HepG2 (cell line): ENCODE measurements at regions not wholly inside any gene's neighbourhood (a gene's known extent, or its start where the extent isn't known, plus 50 kb on each side); places are given as distances from the start of the nearest gene placed in this dataset.

Experiments used
- ATAC-seq: fragments of 200-7000 bp; cut with Tn5 transposase; 3 replicates; pipeline ENCODE4 v1.9.1; 2020; ENCODE audit warnings: mild to moderate bottlenecking, moderate library complexity
- BruUV-seq: library from RNA; stranded (reverse); fragments of 400-500 nt; replicated peaks from 2 replicates; lab custom pipeline; 2021; lab: Mats Ljungman, UMichigan
- CTCF ChIA-PET: fragments of 300-600 bp; formaldehyde crosslinking; extraction: SDS; loops from one replicate; lab custom pipeline; 2021; ENCODE audit warnings: low total read pairs, inconsistent platforms, low intra/inter-chr PET ratio; lab: Yijun Ruan, JAX
- POLR2A ChIA-PET: fragments of 350-600 bp; sonication (Branson Sonifier 250); formaldehyde crosslinking; loops from one replicate; lab custom pipeline; 2020; ENCODE audit warnings: antibody characterized with exemption, inconsistent platforms; lab: Yijun Ruan, JAX
- DNase-seq: peaks from one replicate; pipeline ENCODE4 v3.0.0-alpha.2; 2015; ENCODE audit warnings: low spot score
- FAIRE-seq: peaks from 3 replicates; lab custom pipeline; 2011; peaks lifted over from hg19 to GRCh38; lab: Jason Lieb, UNC
- H2AFZ ChIP-seq: one replicate; pipeline ENCODE4 v1.6.1; 2011; ENCODE audit warnings: low read length, inconsistent platforms
- H3K27ac ChIP-seq: fragments of 300-600 bp; 3 replicates; pipeline ENCODE4 v1.8.0; 2011; ENCODE audit warnings: mixed run types, mild to moderate bottlenecking, mixed read lengths, low read length, inconsistent platforms; ENCODE audit not compliant: insufficient read depth; ENCODE audit errors: extremely low read length
- H3K27me3 ChIP-seq, 2 experiments: fragments of 200-600 bp in 1 of 2; 2 replicates in 1 of 2; 3 replicates in 1 of 2; pipeline versions ENCODE4 v1.6.0 to v1.8.0; 2011; ENCODE audit warnings: low read length in 2 of 2, mild to moderate bottlenecking in 2 of 2, moderate library complexity in 2 of 2, inconsistent platforms in 1 of 2; ENCODE audit not compliant: insufficient read depth in 2 of 2, control insufficient read depth in 1 of 2
- H3K36me3 ChIP-seq, 2 experiments: fragments of 200-600 bp in 1 of 2; replicated peaks in 1 of 2; 2 replicates in 1 of 2; 3 replicates in 1 of 2; pipeline versions ENCODE4 v1.5.1 to v1.8.0; 2011; ENCODE audit warnings: low read length in 2 of 2, inconsistent platforms in 1 of 2; ENCODE audit not compliant: insufficient read depth in 2 of 2, control insufficient read depth in 1 of 2
- H3K4me1 ChIP-seq: 2 replicates; pipeline ENCODE4 v1.5.1; 2012; ENCODE audit warnings: low read length, inconsistent platforms; ENCODE audit not compliant: insufficient read depth
- H3K4me2 ChIP-seq: 2 replicates; pipeline ENCODE4 v1.6.0; 2011; ENCODE audit warnings: low read depth, low read length, inconsistent platforms
- H3K4me3 ChIP-seq, 3 experiments: fragments of 200-600 bp in 1 of 3; sonication (generic), shearing (Covaris generic) in 1 of 3; replicated peaks in 1 of 3; 2 replicates each; pipeline ENCODE4 v1.5.1; 2011 to 2016; ENCODE audit warnings: low read length in 3 of 3, inconsistent platforms in 2 of 3, low read depth in 2 of 3, mild to moderate bottlenecking in 2 of 3, control low read depth in 1 of 3, mixed read lengths in 1 of 3; ENCODE audit not compliant: insufficient read depth in 1 of 3
- H3K79me2 ChIP-seq: one replicate; pipeline ENCODE4 v1.6.1; 2011; ENCODE audit warnings: low read length, inconsistent platforms; ENCODE audit not compliant: insufficient read depth
- H3K9ac ChIP-seq: 2 replicates; pipeline ENCODE4 v1.6.0; 2011; ENCODE audit warnings: mild to moderate bottlenecking, low read depth, low read length, inconsistent platforms; ENCODE audit not compliant: insufficient read depth
- H3K9me3 ChIP-seq: 2 replicates; pipeline ENCODE4 v1.5.1; 2012; ENCODE audit warnings: mild to moderate bottlenecking, low read length
- H4K20me1 ChIP-seq: 2 replicates; pipeline ENCODE4 v1.6.0; 2011; ENCODE audit warnings: inconsistent platforms, mild to moderate bottlenecking, low read length, moderate library complexity; ENCODE audit not compliant: insufficient read depth
- GABPB1 ChIP-seq: IDR thresholded peaks from 2 replicates; pipeline ENCODE4 v1.6.1; 2016; ENCODE audit warnings: mild to moderate bottlenecking, missing genetic modification reagents, moderate library complexity, missing compliant biosample characterization
- IRF9 ChIP-seq: sonication (generic); formaldehyde crosslinking; IDR thresholded peaks from 2 replicates; pipeline ENCODE4 v1.8.0; 2022; ENCODE audit warnings: missing genetic modification reagents, mild to moderate bottlenecking, borderline replicate concordance
- JARID2 ChIP-seq: sonication (generic); formaldehyde crosslinking; IDR thresholded peaks from 2 replicates; pipeline ENCODE4 v1.8.1; 2023; ENCODE audit warnings: missing genetic modification reagents, inconsistent platforms; ENCODE audit not compliant: insufficient replicate concordance
- KDM2A ChIP-seq: sonication (generic); formaldehyde crosslinking; IDR thresholded peaks from 2 replicates; pipeline ENCODE4 v1.4.0; 2020; ENCODE audit warnings: low read depth, missing genetic modification reagents, borderline replicate concordance
- MAX ChIP-seq: IDR thresholded peaks from 2 replicates; pipeline ENCODE4 v1.6.1; 2012; ENCODE audit warnings: inconsistent platforms
- MLLT10 ChIP-seq: sonication (generic); formaldehyde crosslinking; IDR thresholded peaks from 2 replicates; pipeline ENCODE4 v1.4.0; 2020; ENCODE audit warnings: missing genetic modification reagents
- NAIF1 ChIP-seq: sonication (generic); formaldehyde crosslinking; IDR thresholded peaks from 2 replicates; pipeline ENCODE4 v1.5.0; 2020; ENCODE audit warnings: mild to moderate bottlenecking, missing genetic modification reagents, borderline replicate concordance
- SAP130 ChIP-seq: IDR thresholded peaks from 2 replicates; pipeline ENCODE4 v1.6.1; 2016; ENCODE audit warnings: low read depth
- SKI ChIP-seq: fragments of 450-650 bp; IDR thresholded peaks from one replicate; pipeline ENCODE4 v1.6.1; 2018; ENCODE audit warnings: mild to moderate bottlenecking; ENCODE audit not compliant: partially characterized antibody
- SNAI1 ChIP-seq: sonication (generic); formaldehyde crosslinking; IDR thresholded peaks from 2 replicates; pipeline ENCODE4 v1.5.0; 2020; ENCODE audit warnings: mild to moderate bottlenecking, missing genetic modification reagents, borderline replicate concordance
- ZBTB33 ChIP-seq: sonication (generic); formaldehyde crosslinking; IDR thresholded peaks from 2 replicates; pipeline ENCODE4 v1.4.0; 2020; ENCODE audit warnings: missing genetic modification reagents
- ZBTB43 ChIP-seq: sonication (generic); formaldehyde crosslinking; conservative IDR thresholded peaks from 2 replicates; pipeline ENCODE4 v1.4.0; 2020; ENCODE audit warnings: missing genetic modification reagents
- ZNF207 ChIP-seq: fragments of 450-650 bp; IDR thresholded peaks from 2 replicates; pipeline ENCODE4 v1.6.1; 2016; ENCODE audit warnings: antibody characterized with exemption, borderline replicate concordance
- ZNF333 ChIP-seq: sonication (generic); formaldehyde crosslinking; IDR thresholded peaks from 2 replicates; pipeline ENCODE4 v1.4.0; 2020; ENCODE audit warnings: mild to moderate bottlenecking, missing genetic modification reagents, borderline replicate concordance
- ZNF512B ChIP-seq: sonication (generic); formaldehyde crosslinking; IDR thresholded peaks from 2 replicates; pipeline ENCODE4 v1.5.1; 2020; ENCODE audit warnings: missing genetic modification reagents, mild to moderate bottlenecking, borderline replicate concordance
- ZNF598 ChIP-seq: sonication (generic); formaldehyde crosslinking; IDR thresholded peaks from 2 replicates; pipeline ENCODE4 v1.5.1; 2020; ENCODE audit warnings: mild to moderate bottlenecking, missing genetic modification reagents, borderline replicate concordance
- WGBS: methylation state at CpG from one replicate; pipeline ENCODE4 v1.1.6; 2017; ENCODE audit warnings: low lambda C conversion rate; 5-methylcytosine and 5-hydroxymethylcytosine counted together
- in situ Hi-C: cut with HindIII; loops from 2 replicates; pipeline ENCODE4 v1.10.0; 2017; ENCODE audit warnings: low pct_unique_long_range_greater_than_20kb; ENCODE audit not compliant: extremely low pct_ligation_motif_present
- intact Hi-C: fragments of 100-400 bp; cut with micrococcal nuclease; formaldehyde crosslinking; loops from one replicate; pipeline ENCODE4 v1.10.0; 2022; ENCODE audit not compliant: unreplicated experiment

- TF ChIP-seq ZNF512B (CRISPR knock-in tag) (no peak), MAX (no peak), JARID2 (CRISPR knock-in tag) (no peak), IRF9 (CRISPR knock-in tag) (no peak), ZNF207 (no peak)
Observed at GRCh38 chr2:131658769-131659131, 131.1 kb downstream of the CCDC74A start (continued).

GRCh38 chr2:131659168-131659572, 131.5 kb downstream of the CCDC74A start:
- Histone ChIP-seq H3K4me3 (no peak overlapping the region), H3K27ac (no peak overlapping the region), H3K9ac (no peak overlapping the region), H3K4me2 (no peak overlapping the region), H3K4me1 (no peaks in the 10 kb centered on the region), H3K79me2 (no peaks in the 10 kb centered on the region), H2AFZ (no peak overlapping the region), H4K20me1 (no peaks in the 10 kb centered on the region), H3K36me3 (no peaks in the 10 kb centered on the region), H3K9me3 (no peaks in the 10 kb centered on the region), H3K27me3 (0 out of 5 replicates have a peak, but pooled peaks cover 0 to 3% of the 10 kb centered on the region in 2 experiments)
- no peak for DNase-seq
- no peak for FAIRE-seq
- ChIA-PET POLR2A (no interaction called here), CTCF (no interaction called here)
- intact Hi-C loops = no loop called here
- 56% methylated on average over 4 of the region's 8 CpGs for WGBS
- in situ Hi-C loops = loop anchor here (25.0 kb wide), 2 partner anchors 247 to 497 kb away; no protein-coding TSS in a partner anchor
- peak; percentile 42 for ATAC-seq
- no TSS peak for BruUV-seq
- TF ChIP-seq GABPB1 (CRISPR knock-in tag) = no peak
- no peak for TF ChIP-seq ZBTB33
- TF ChIP-seq ZNF598 (CRISPR knock-in tag) = no peak
- no peak for TF ChIP-seq ZNF333
- no peak for TF ChIP-seq ZBTB43 (CRISPR knock-in tag)
- no peak for TF ChIP-seq SNAI1 (CRISPR knock-in tag)
- no peak for TF ChIP-seq SAP130 (CRISPR knock-in tag)
- TF ChIP-seq NAIF1 (CRISPR knock-in tag) = no peak
- no peak for TF ChIP-seq MLLT10 (CRISPR knock-in tag)
- no peak for TF ChIP-seq SKI
- TF ChIP-seq KDM2A = no peak
